HEK293 (cell line): ENCODE measurements at regions not wholly inside any gene's neighbourhood (a gene's known extent, or its start where the extent isn't known, plus 50 kb on each side); places are given as distances from the start of the nearest gene placed in this dataset.

ENCODE experiments used
- CTCF ChIA-PET: fragments of 350-600 bp; formaldehyde crosslinking; extraction: SDS; loops from one replicate; lab custom pipeline; 2021; ENCODE audit warnings: antibody characterized with exemption; lab: Yijun Ruan, JAX
- POLR2A ChIA-PET: fragments of 300-600 bp; formaldehyde crosslinking; extraction: SDS; loops from one replicate; lab custom pipeline; 2020; ENCODE audit warnings: antibody characterized with exemption, inconsistent platforms; lab: Yijun Ruan, JAX
- H3K27ac ChIP-seq: fragments of 200-500 bp; sonication (Bioruptor generic); 2 replicates; pipeline ENCODE4 v1.5.1; 2014; ENCODE audit warnings: low read depth, low read length, control low read depth, inconsistent platforms; ENCODE audit errors: extremely low read depth
- H3K36me3 ChIP-seq, 2 experiments: fragments of 200-500 bp in 1 of 2; sonication (Bioruptor generic) in 1 of 2; 1 replicate in 1 of 2; 2 replicates in 1 of 2; pipeline ENCODE4 v1.5.1; 2014 to 2017; ENCODE audit warnings: inconsistent platforms in 2 of 2, low read length in 2 of 2; ENCODE audit not compliant: control insufficient read depth in 2 of 2, insufficient read depth in 1 of 2
- H3K4me1 ChIP-seq: fragments of 200-500 bp; sonication (Bioruptor generic); 2 replicates; pipeline ENCODE4 v1.5.1; 2014; ENCODE audit warnings: mild to moderate bottlenecking, low read length, inconsistent platforms; ENCODE audit not compliant: control insufficient read depth, insufficient read depth
- H3K4me3 ChIP-seq: 2 replicates; pipeline ENCODE4 v1.5.1; 2011; ENCODE audit warnings: low read depth, mild to moderate bottlenecking, control low read depth, low read length, moderate library complexity
- H3K9me3 ChIP-seq: fragments of 200-500 bp; sonication (Bioruptor generic); 2 replicates; pipeline ENCODE4 v1.5.1; 2014; ENCODE audit warnings: low read depth, low read length, inconsistent platforms; ENCODE audit not compliant: control insufficient read depth, insufficient read depth
- EGR2 ChIP-seq: fragments of 450-650 bp; formaldehyde crosslinking; IDR thresholded peaks from 2 replicates; pipeline ENCODE4 v1.5.1; 2016; ENCODE audit warnings: low read depth, missing biosample characterization, missing genetic modification characterization
- GLIS2 ChIP-seq: fragments of 450-650 bp; formaldehyde crosslinking; IDR thresholded peaks from 2 replicates; pipeline ENCODE4 v1.5.1; 2016; ENCODE audit warnings: missing biosample characterization, missing genetic modification characterization
- HOXA7 ChIP-seq: sonication (generic); formaldehyde crosslinking; IDR thresholded peaks from 2 replicates; pipeline ENCODE4 v1.8.1; 2022; ENCODE audit warnings: missing genetic modification reagents, borderline replicate concordance
- KLF7 ChIP-seq: fragments of 450-650 bp; formaldehyde crosslinking; IDR thresholded peaks from 2 replicates; pipeline ENCODE4 v1.5.1; 2016; ENCODE audit warnings: missing biosample characterization, missing genetic modification characterization, borderline replicate concordance
- KLF9 ChIP-seq: fragments of 450-650 bp; formaldehyde crosslinking; IDR thresholded peaks from 2 replicates; pipeline ENCODE4 v1.5.1; 2016; ENCODE audit warnings: missing biosample characterization, missing genetic modification characterization, low read depth
- MZF1 ChIP-seq: fragments of 450-650 bp; formaldehyde crosslinking; IDR thresholded peaks from 2 replicates; pipeline ENCODE4 v1.5.1; 2017; ENCODE audit warnings: missing biosample characterization, missing genetic modification characterization, borderline replicate concordance
- SP3 ChIP-seq: fragments of 450-650 bp; formaldehyde crosslinking; IDR thresholded peaks from 2 replicates; pipeline ENCODE4 v1.5.1; 2016; ENCODE audit warnings: missing biosample characterization, missing genetic modification characterization
- ZBTB17 ChIP-seq: fragments of 450-650 bp; formaldehyde crosslinking; IDR thresholded peaks from 2 replicates; pipeline ENCODE4 v1.5.1; 2016; ENCODE audit warnings: missing biosample characterization, missing genetic modification characterization
- ZFHX2 ChIP-seq: fragments of 450-650 bp; formaldehyde crosslinking; conservative IDR thresholded peaks from 2 replicates; pipeline ENCODE4 v1.5.1; 2016; ENCODE audit warnings: missing biosample characterization, missing genetic modification characterization
- ZFP41 ChIP-seq: fragments of 450-650 bp; formaldehyde crosslinking; IDR thresholded peaks from 2 replicates; pipeline ENCODE4 v1.5.1; 2016; ENCODE audit warnings: missing biosample characterization, missing genetic modification characterization, borderline replicate concordance
- ZNF146 ChIP-seq: fragments of 450-650 bp; formaldehyde crosslinking; IDR thresholded peaks from 2 replicates; pipeline ENCODE4 v1.5.1; 2016; ENCODE audit warnings: missing biosample characterization, missing genetic modification characterization
- ZNF239 ChIP-seq: fragments of 450-650 bp; formaldehyde crosslinking; IDR thresholded peaks from 2 replicates; pipeline ENCODE4 v1.5.1; 2016; ENCODE audit warnings: missing biosample characterization, missing genetic modification characterization
- ZNF248 ChIP-seq: fragments of 450-650 bp; formaldehyde crosslinking; IDR thresholded peaks from 2 replicates; pipeline ENCODE4 v1.5.1; 2017; ENCODE audit warnings: missing biosample characterization, missing genetic modification characterization
- ZNF335 ChIP-seq: fragments of 450-650 bp; formaldehyde crosslinking; conservative IDR thresholded peaks from 2 replicates; pipeline ENCODE4 v1.5.1; 2016; ENCODE audit warnings: missing biosample characterization, missing genetic modification characterization
- ZNF341 ChIP-seq: fragments of 450-650 bp; formaldehyde crosslinking; IDR thresholded peaks from 2 replicates; pipeline ENCODE4; 2016; ENCODE audit warnings: low read depth, missing biosample characterization, missing genetic modification characterization
- ZNF350 ChIP-seq: fragments of 450-650 bp; formaldehyde crosslinking; IDR thresholded peaks from 2 replicates; pipeline ENCODE4 v1.5.0; 2017; ENCODE audit warnings: missing biosample characterization, mild to moderate bottlenecking, missing genetic modification characterization
- ZNF433 ChIP-seq: fragments of 450-650 bp; formaldehyde crosslinking; IDR thresholded peaks from 2 replicates; pipeline ENCODE4 v1.5.1; 2016; ENCODE audit warnings: missing biosample characterization, missing genetic modification characterization, low read depth
- ZNF530 ChIP-seq: fragments of 450-650 bp; formaldehyde crosslinking; IDR thresholded peaks from 2 replicates; pipeline ENCODE4 v1.5.1; 2016; ENCODE audit warnings: low read depth, missing biosample characterization, missing genetic modification characterization
- ZNF596 ChIP-seq: fragments of 450-650 bp; IDR thresholded peaks from 2 replicates; pipeline ENCODE4 v1.5.0; 2018; ENCODE audit warnings: missing biosample characterization, mild to moderate bottlenecking, missing genetic modification characterization, moderate library complexity
- ZNF654 ChIP-seq: fragments of 450-650 bp; formaldehyde crosslinking; IDR thresholded peaks from 2 replicates; pipeline ENCODE4 v1.5.1; 2016; ENCODE audit warnings: low read depth, missing biosample characterization, missing genetic modification characterization
- ZNF791 ChIP-seq: fragments of 450-650 bp; formaldehyde crosslinking; IDR thresholded peaks from 2 replicates; pipeline ENCODE4 v1.5.1; 2016; ENCODE audit warnings: missing biosample characterization, missing genetic modification characterization
- TF ChIP-seq, protein P1 (sequence below): sonication (generic); formaldehyde crosslinking; IDR thresholded peaks from 2 replicates; pipeline ENCODE4 v1.8.1; 2022; ENCODE audit warnings: mild to moderate bottlenecking, moderate library complexity, missing genetic modification reagents
- TF ChIP-seq, protein P2 (sequence below): fragments of 450-650 bp; formaldehyde crosslinking; IDR thresholded peaks from 2 replicates; pipeline ENCODE4 v1.5.1; 2016; ENCODE audit warnings: missing biosample characterization, missing genetic modification characterization
- TF ChIP-seq, protein P3 (sequence below): fragments of 450-650 bp; formaldehyde crosslinking; IDR thresholded peaks from 2 replicates; pipeline ENCODE4 v1.5.1; 2016; ENCODE audit warnings: missing biosample characterization, missing genetic modification characterization

DNA sequence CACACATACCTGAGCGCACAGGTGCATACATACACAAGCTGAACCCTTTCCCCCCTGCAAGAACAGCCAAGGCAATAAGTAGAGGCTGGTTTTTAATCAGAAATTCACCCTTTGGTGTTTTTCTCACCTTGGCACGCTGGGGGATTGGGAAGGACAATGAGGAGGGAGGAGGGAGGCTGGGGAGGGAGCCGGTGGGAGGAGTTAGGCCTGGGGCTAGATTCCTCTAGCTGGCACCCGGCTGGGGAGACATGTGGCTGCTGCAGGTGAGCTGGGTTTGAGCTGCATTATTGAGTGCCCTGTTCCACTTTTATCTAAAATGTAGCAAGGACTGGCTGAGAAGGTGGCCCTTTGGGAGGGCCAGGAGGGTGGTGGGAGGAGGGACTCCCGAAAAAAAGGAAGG lies 97.8 kb upstream of the CSF3R start:
- ChIA-PET CTCF (interaction anchor here (0.6 to 0.9 kb wide), 2 partner anchors 105 to 828 kb away, joined by 3 to 5 read pairs; no protein-coding TSS in a partner anchor), POLR2A (no interaction called here)
- no peak for TF ChIP-seq ZNF341 (tag by site-specific recombination)

DNA sequence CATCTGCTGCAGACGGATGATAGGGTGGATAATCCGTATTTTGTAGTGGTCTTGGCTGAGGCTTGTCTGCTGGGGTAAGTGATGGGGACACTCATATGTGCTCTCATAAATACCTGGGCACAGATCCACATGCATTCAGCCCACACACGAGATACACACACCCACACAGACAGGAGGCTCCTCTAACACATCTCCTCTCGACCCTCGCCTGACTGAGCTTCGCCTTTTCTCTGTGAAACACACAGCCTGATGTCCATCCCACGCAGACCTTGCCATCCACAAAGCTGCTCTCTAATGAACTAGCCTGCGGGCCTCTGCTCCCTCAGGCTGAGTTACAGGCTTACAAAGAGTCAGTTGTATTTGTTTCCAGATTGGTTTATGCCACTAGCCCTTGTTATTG lies 96.3 kb upstream of the CSF3R start:
- Histone ChIP-seq H3K4me3 (no peak overlapping the region), H3K9me3 (no peaks in the 10 kb centered on the region), H3K4me1 (no peaks in the 10 kb centered on the region), H3K27ac (no peak overlapping the region), H3K36me3 (no peaks in the 10 kb centered on the region)
- POLR2A ChIA-PET = interaction anchor here (0.7 kb wide), 1 partner anchor 33 kb away, joined by 3 read pairs; no protein-coding TSS in a partner anchor
- TF ChIP-seq ZNF350 (no peak), EGR2 (tag by site-specific recombination) (peak; percentile 87), ZNF433 (tag by site-specific recombination) (no peak), ZBTB17 (tag by site-specific recombination) (no peak), ZNF248 (tag by site-specific recombination) (no peak), ZFHX2 (tag by site-specific recombination) (peak; percentile 89)
- CTCF ChIA-PET = interaction anchor here (0.7 to 1.6 kb wide), 4 partner anchors 63 to 855 kb away, joined by 4 to 9 read pairs (median 4); no protein-coding TSS in a partner anchor

More for the DNA sequence above, 97.8 kb upstream of the CSF3R start:
- Histone ChIP-seq H3K36me3 (no peaks in the 10 kb centered on the region), H3K27ac (no peak overlapping the region), H3K4me3 (no peak overlapping the region), H3K9me3 (no peaks in the 10 kb centered on the region), H3K4me1 (no peaks in the 10 kb centered on the region)

DNA sequence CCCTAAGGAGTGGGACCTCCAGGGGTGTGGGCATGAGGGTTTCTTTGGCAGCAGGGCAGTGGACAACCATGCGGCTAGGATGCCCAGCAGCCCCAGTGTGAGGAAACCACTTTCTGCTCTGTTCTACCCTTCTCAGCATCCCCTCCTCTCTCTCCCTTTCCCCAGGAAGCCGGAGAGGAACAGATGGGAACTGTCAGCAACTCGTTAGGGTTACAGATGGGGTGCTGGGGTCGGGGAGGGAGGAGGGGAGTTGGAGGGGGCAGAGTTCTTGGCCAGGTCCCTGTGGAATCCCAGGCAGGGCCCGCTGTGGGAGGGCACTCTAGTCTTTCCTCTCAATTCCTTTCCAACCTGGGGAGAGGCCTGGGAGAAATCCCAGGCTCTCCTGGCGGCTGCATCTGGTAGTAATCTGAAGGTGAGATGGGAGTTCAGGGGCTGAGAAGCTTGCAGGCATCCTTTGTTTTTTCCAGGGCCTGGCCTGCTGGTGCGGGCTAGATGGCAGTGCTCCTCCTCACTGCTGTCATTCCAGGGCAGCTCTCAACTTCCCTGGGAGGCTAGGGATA lies 93.9 kb upstream of the CSF3R start:
- POLR2A ChIA-PET = no interaction called here
- no peaks in the 10 kb centered on the region for H3K4me1 ChIP-seq
- no peak overlapping the region for H3K4me3 ChIP-seq
- no peaks in the 10 kb centered on the region for H3K9me3 ChIP-seq
- TF ChIP-seq ZNF530 (tag by site-specific recombination) (no peak), ZFP41 (tag by site-specific recombination) (no peak), MZF1 (no peak), ZNF146 (tag by site-specific recombination) (no peak)
- TF ChIP-seq, protein P1, sequence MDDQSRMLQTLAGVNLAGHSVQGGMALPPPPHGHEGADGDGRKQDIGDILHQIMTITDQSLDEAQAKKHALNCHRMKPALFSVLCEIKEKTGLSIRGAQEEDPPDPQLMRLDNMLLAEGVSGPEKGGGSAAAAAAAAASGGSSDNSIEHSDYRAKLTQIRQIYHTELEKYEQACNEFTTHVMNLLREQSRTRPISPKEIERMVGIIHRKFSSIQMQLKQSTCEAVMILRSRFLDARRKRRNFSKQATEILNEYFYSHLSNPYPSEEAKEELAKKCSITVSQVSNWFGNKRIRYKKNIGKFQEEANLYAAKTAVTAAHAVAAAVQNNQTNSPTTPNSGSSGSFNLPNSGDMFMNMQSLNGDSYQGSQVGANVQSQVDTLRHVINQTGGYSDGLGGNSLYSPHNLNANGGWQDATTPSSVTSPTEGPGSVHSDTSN (CRISPR knock-in tag) = 0 out of 2 replicates have a peak, but pooled peaks have one; percentile 5
- H3K36me3 ChIP-seq = no peaks in the 10 kb centered on the region
- CTCF ChIA-PET = interaction anchor here (0.5 to 2.0 kb wide), 44 partner anchors 8 to 1283 kb away, joined by 3 to 33 read pairs (median 4); no protein-coding TSS in a partner anchor
- H3K27ac ChIP-seq = no peak overlapping the region

DNA sequence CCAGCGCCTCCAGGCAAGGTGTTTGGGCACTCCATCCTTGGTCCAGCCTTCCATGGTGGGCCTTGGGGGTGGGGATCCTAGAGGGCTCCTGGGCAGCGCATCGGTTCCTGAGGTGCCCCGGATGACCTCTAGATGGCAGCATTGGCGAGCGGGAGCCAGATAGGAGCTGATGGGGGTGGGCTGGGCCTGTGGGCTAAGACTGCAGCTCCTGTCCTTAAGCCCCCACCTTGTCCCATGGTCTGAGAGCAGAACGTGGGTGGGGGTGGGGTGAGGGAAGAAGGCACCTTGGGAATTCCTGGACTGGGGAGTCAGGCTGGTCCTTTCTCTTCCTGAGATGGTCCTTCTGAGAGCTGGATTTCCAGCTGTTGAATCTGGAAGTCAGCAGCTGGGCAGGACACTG lies 93.4 kb upstream of the CSF3R start:
- POLR2A ChIA-PET = no interaction called here
- H3K4me3 ChIP-seq = no peak overlapping the region
- CTCF ChIA-PET = interaction anchor here (0.5 to 2.0 kb wide), 47 partner anchors 8 to 1676 kb away, joined by 3 to 33 read pairs (median 4); no protein-coding TSS in a partner anchor
- TF ChIP-seq ZNF239 (tag by site-specific recombination) (no peak), HOXA7 (CRISPR knock-in tag) (no peak), KLF9 (tag by site-specific recombination) (no peak), KLF7 (tag by site-specific recombination) (no peak), ZNF335 (tag by site-specific recombination) (0 out of 2 replicates have a peak, but pooled peaks have one; percentile 1), ZNF596 (tag by site-specific recombination) (no peak), ZNF654 (tag by site-specific recombination) (peak; percentile 63), SP3 (tag by site-specific recombination) (no peak), ZNF791 (tag by site-specific recombination) (no peak), GLIS2 (tag by site-specific recombination) (peak; percentile 52; the same call in 1 of the 2 replicates)
- TF ChIP-seq, protein P2, sequence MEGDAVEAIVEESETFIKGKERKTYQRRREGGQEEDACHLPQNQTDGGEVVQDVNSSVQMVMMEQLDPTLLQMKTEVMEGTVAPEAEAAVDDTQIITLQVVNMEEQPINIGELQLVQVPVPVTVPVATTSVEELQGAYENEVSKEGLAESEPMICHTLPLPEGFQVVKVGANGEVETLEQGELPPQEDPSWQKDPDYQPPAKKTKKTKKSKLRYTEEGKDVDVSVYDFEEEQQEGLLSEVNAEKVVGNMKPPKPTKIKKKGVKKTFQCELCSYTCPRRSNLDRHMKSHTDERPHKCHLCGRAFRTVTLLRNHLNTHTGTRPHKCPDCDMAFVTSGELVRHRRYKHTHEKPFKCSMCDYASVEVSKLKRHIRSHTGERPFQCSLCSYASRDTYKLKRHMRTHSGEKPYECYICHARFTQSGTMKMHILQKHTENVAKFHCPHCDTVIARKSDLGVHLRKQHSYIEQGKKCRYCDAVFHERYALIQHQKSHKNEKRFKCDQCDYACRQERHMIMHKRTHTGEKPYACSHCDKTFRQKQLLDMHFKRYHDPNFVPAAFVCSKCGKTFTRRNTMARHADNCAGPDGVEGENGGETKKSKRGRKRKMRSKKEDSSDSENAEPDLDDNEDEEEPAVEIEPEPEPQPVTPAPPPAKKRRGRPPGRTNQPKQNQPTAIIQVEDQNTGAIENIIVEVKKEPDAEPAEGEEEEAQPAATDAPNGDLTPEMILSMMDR = peak; percentile 89
- TF ChIP-seq, protein P3, sequence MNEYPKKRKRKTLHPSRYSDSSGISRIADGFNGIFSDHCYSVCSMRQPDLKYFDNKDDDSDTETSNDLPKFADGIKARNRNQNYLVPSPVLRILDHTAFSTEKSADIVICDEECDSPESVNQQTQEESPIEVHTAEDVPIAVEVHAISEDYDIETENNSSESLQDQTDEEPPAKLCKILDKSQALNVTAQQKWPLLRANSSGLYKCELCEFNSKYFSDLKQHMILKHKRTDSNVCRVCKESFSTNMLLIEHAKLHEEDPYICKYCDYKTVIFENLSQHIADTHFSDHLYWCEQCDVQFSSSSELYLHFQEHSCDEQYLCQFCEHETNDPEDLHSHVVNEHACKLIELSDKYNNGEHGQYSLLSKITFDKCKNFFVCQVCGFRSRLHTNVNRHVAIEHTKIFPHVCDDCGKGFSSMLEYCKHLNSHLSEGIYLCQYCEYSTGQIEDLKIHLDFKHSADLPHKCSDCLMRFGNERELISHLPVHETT = no peak

More for the DNA sequence above, 93.4 kb upstream of the CSF3R start:
- no peaks in the 10 kb centered on the region for H3K9me3 ChIP-seq
- no peak overlapping the region for H3K27ac ChIP-seq
- H3K4me1 ChIP-seq = no peaks in the 10 kb centered on the region
- no peaks in the 10 kb centered on the region for H3K36me3 ChIP-seq
